GM12865 (cell line): ENCODE measurements at regions not wholly inside any gene's neighbourhood (a gene's known extent, or its start where the extent isn't known, plus 50 kb on each side); places are given as distances from the start of the nearest gene placed in this dataset.

Experiments used
- DNase-seq: peaks from one replicate; pipeline ENCODE4 v3.0.0; 2010; ENCODE audit warnings: low read depth
- H3K4me3 ChIP-seq: 2 replicates; pipeline ENCODE4 v1.5.1; 2011; ENCODE audit warnings: mild to moderate bottlenecking, low read depth, low read length, control low read depth
- CTCF ChIP-seq: IDR thresholded peaks from 2 replicates; pipeline ENCODE4 v1.5.1; 2011; ENCODE audit warnings: low read length, control low read depth, low read depth, inconsistent platforms; ENCODE audit not compliant: insufficient read depth; ENCODE audit errors: missing control alignments

DNA sequence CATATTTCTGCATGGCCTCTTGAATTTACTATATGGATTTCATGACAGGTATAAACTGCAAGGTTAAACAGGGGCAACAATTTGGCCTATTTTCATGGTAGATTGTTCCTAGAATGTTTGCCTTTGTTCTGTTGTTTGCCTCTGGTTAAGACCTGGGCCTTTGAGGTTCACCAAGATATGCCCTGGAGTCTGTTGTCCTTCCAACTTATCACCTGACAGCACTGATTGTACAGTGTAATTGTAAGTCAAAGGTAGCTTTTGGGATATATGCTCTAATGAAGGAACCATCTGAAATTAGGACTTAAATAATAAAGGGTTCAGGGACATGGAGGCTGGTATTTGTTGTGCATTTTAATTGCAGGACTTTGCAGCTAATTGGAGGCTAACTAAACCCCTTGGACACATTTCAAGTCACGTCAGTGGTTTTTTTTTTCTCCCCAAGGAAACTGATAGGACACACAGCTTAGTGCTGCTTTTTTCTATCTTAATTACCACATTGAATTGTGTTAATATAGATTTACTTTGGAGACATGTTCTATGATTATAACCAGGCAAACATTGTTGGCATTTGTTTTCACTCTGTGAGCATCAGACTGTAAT lies 771.2 kb upstream of the LINC00305 start:
- no peak for DNase-seq
- H3K4me3 ChIP-seq: no peak overlapping the region
- TF ChIP-seq CTCF: no peak

GRCh38 chr18:64918851-64919250 lies 770.0 kb upstream of the LINC00305 start:
- no peak overlapping the region for H3K4me3 ChIP-seq
- no peak for DNase-seq
- no peak for TF ChIP-seq CTCF

DNA sequence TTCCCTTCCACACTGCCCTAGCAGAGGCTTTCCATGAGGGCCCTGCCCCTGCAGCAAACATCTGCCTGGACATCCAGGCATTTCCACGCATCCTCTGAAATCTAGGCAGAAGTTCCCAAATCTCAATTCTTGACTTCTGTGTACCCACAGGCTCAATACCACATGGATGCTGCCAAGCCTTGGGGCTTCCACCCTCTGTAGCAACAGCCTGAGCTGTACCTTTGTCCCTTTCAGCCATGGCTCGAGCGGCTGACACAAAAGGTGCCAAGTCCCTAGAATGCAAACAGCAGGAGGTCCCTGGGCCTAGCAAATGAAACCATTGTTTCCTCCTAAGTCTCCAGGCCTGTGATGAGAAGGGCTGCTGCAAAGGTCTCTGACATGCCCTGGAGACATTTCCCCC lies 744.5 kb upstream of the LINC00305 start:
- no peak for TF ChIP-seq CTCF
- no peak overlapping the region for H3K4me3 ChIP-seq
- no peak for DNase-seq

- no peak for DNase-seq
- no peak for TF ChIP-seq CTCF
- H3K4me3 ChIP-seq: no peak overlapping the region
Observed at GRCh38 chr18:64888956-64889355, 740.1 kb upstream of the LINC00305 start.

DNA sequence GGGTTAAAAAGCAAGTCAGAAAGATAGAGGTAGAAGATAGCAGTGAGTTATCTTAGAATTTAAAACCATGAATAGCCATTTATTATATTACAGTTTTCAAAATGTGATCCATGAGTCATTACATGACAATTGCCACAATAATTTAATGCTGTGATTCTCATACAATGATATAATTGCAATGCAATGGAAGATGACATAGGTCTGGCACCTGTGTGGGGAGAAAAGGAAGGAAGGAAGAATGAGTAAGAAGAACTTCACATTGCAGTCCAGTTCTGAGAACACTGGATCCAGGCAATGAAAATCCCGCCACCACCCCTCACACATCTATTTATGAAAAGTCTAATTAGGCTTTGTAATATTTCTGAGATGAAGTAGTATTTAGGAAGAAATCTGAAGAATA lies 738.1 kb upstream of the LINC00305 start:
- TF ChIP-seq CTCF: no peak
- no peak for DNase-seq
- no peak overlapping the region for H3K4me3 ChIP-seq

GRCh38 chr18:64882896-64883295 lies 734.0 kb upstream of the LINC00305 start:
- H3K4me3 ChIP-seq: no peak overlapping the region
- DNase-seq: no peak
- no peak for TF ChIP-seq CTCF

DNA sequence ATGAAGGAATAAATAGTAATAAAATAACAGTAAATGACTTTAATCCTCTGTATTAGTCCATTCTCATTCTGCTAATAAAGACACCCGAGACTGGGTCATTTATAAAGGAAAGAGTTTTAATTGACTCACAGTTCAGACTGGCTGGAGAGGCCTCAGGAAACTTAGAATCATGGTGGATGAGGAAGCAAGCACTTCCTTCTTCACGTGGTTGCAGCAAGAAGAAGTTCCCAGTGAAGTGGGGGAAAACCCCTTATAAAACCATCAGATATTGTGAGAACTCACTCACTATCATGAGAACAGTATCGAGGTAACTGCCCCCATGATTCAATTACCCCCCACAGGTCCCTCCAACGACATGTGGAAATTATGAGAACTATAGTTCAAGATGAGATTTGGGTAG lies 727.9 kb upstream of the LINC00305 start:
- H3K4me3 ChIP-seq: no peak overlapping the region
- no peak for DNase-seq
- no peak for TF ChIP-seq CTCF
